Tibial nerve (tissue), 4 donors: ENCODE measurements at regions not wholly inside any gene's neighbourhood (a gene's known extent, or its start where the extent isn't known, plus 50 kb on each side); places are given as distances from the start of the nearest gene placed in this dataset.
"Not testable (repeated sequence)": the region's sequence is repeated elsewhere in the genome, so short reads cannot be mapped to it uniquely, and the experiment has no call there.

Experiments
- DNase-seq, 2 donors: peaks; one replicate each; pipeline ENCODE4 v3.0.0-alpha.2; 2019; ENCODE audit warnings: low spot score in 2 of 2
- H3K27ac ChIP-seq, 4 donors: fragments of 200-600 bp; sonication (generic) in 3 of 4; one replicate each; pipeline ENCODE4 v1.5.1; 2017 to 2019; ENCODE audit warnings: mild to moderate bottlenecking in 1 of 4
- H3K27me3 ChIP-seq, 2 donors: fragments of 200-600 bp; sonication (generic) in 1 of 2; one replicate each; pipeline versions ENCODE4 v1.5.1 to v1.6.0; 2017 to 2019
- H3K36me3 ChIP-seq, 3 donors: fragments of 200-600 bp; sonication (generic); one replicate each; pipeline ENCODE4 v1.5.1; 2018 to 2019
- H3K4me1 ChIP-seq, 4 donors: fragments of 200-600 bp; sonication (generic) in 3 of 4; one replicate each; pipeline ENCODE4 v1.5.1; 2017 to 2019
- H3K4me3 ChIP-seq, 4 donors: fragments of 200-600 bp; sonication (generic) in 3 of 4; one replicate each; pipeline ENCODE4 v1.5.1; 2017 to 2019; ENCODE audit warnings: mild to moderate bottlenecking in 1 of 4, moderate library complexity in 1 of 4
- H3K9me3 ChIP-seq, 4 donors: fragments of 200-600 bp; sonication (generic) in 3 of 4; one replicate each; pipeline ENCODE4 v1.5.1; 2017 to 2019
- EP300 ChIP-seq, 2 donors: sonication (generic); formaldehyde crosslinking; IDR thresholded peaks; one replicate each; pipeline ENCODE4 v1.6.1; 2017; ENCODE audit warnings: antibody characterized with exemption in 2 of 2, mild to moderate bottlenecking in 1 of 2
- POLR2A ChIP-seq, 2 donors: fragments of 450-650 bp; IDR thresholded peaks; one replicate each; pipeline ENCODE4 v1.6.1; 2017; ENCODE audit warnings: antibody characterized with exemption in 2 of 2, mild to moderate bottlenecking in 2 of 2, moderate library complexity in 2 of 2
- WGBS, 2 donors: methylation state at CpG; one replicate each; pipeline ENCODE4 v1.1.5; 2018; 5-methylcytosine and 5-hydroxymethylcytosine counted together
- TF ChIP-seq, protein P1 (sequence below), 5 experiments: fragments of 200-600 bp in 3 of 5; fragments of 450-650 bp in 2 of 5; sonication (generic) in 3 of 5; IDR thresholded peaks; one replicate each; pipeline ENCODE4 v1.5.1; 2016 to 2019; ENCODE audit warnings: antibody characterized with exemption in 5 of 5, mild to moderate bottlenecking in 3 of 5, moderate library complexity in 2 of 5

- Histone ChIP-seq H3K9me3 (peaks cover 0 to 25% (median 0%) of the 10 kb centered on the region in 4 donors), H3K36me3 (no peaks in the 10 kb centered on the region), H3K4me3 (no peak overlapping the region), H3K27ac (no peak overlapping the region), H3K27me3 (no peaks in the 10 kb centered on the region), H3K4me1 (no peaks in the 10 kb centered on the region)
- 64 to 79% methylated on average over 1 of the region's 1 CpG for WGBS, 2 donors
- TF ChIP-seq, protein P1, sequence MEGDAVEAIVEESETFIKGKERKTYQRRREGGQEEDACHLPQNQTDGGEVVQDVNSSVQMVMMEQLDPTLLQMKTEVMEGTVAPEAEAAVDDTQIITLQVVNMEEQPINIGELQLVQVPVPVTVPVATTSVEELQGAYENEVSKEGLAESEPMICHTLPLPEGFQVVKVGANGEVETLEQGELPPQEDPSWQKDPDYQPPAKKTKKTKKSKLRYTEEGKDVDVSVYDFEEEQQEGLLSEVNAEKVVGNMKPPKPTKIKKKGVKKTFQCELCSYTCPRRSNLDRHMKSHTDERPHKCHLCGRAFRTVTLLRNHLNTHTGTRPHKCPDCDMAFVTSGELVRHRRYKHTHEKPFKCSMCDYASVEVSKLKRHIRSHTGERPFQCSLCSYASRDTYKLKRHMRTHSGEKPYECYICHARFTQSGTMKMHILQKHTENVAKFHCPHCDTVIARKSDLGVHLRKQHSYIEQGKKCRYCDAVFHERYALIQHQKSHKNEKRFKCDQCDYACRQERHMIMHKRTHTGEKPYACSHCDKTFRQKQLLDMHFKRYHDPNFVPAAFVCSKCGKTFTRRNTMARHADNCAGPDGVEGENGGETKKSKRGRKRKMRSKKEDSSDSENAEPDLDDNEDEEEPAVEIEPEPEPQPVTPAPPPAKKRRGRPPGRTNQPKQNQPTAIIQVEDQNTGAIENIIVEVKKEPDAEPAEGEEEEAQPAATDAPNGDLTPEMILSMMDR (IDR thresholded peaks at IDR 0.05): no peak
- TF ChIP-seq EP300 (IDR thresholded peaks at IDR 0.05): no peak
- TF ChIP-seq POLR2A (IDR thresholded peaks at IDR 0.05): no peak
- no peak for DNase-seq
Observed at GRCh38 chr6:74015427-74015826, 319.4 kb downstream of the CD109 start.

- Histone ChIP-seq H3K36me3 (no peaks in the 10 kb centered on the region), H3K4me1 (no peaks in the 10 kb centered on the region), H3K9me3 (peaks cover 0 to 2% (median 0%) of the 10 kb centered on the region in 4 donors), H3K27ac (no peak overlapping the region), H3K4me3 (no peak overlapping the region), H3K27me3 (no peaks in the 10 kb centered on the region)
- TF ChIP-seq, protein P1 (IDR thresholded peaks at IDR 0.05): no peak
- TF ChIP-seq EP300 (IDR thresholded peaks at IDR 0.05) (no peak), POLR2A (IDR thresholded peaks at IDR 0.05) (no peak)
- WGBS, 2 donors: 60 to 63% methylated on average over 5 of the region's 5 CpGs
- no peak for DNase-seq
Observed at GRCh38 chr6:74000666-74001490, 304.9 kb downstream of the CD109 start.

- not testable (repeated sequence) for DNase-seq, H3K27ac ChIP-seq, H3K4me1 ChIP-seq, H3K9me3 ChIP-seq, H3K27me3 ChIP-seq, H3K36me3 ChIP-seq, H3K4me3 ChIP-seq
- 98 to 99% methylated on average over 15 to 20 of the region's 30 CpGs for WGBS, 2 donors
Observed at GRCh38 chr6:73990609-73991238, 294.7 kb downstream of the CD109 start.

DNA sequence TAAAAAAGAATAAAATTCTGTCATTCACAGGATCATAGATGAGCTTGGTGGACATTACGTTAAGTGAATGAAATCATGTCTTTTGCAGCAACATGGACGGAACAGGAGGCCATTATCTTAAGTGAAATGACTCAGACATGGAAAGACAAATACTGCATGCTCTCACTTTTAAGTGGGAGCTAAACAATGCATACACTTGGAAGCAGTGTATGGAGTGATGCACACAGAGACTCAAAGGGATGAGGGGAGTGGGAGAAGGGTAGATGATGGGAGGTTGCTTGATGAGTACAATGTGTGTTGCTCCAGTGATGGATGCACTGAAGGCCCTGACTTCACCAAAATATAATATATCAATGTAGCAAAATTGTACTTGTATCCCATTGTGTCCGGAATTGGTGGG lies 293.4 kb downstream of the CD109 start:
- TF ChIP-seq POLR2A (IDR thresholded peaks at IDR 0.05): no peak
- TF ChIP-seq EP300 (IDR thresholded peaks at IDR 0.05): no peak
- TF ChIP-seq, protein P1 (IDR thresholded peaks at IDR 0.05): no peak
- no peak for DNase-seq
- Histone ChIP-seq H3K36me3 (no peaks in the 10 kb centered on the region), H3K4me1 (peaks cover 0 to 3% (median 0%) of the 10 kb centered on the region in 4 donors), H3K9me3 (peaks cover 0 to 5% (median 0%) of the 10 kb centered on the region in 4 donors), H3K27ac (no peak overlapping the region), H3K27me3 (no peaks in the 10 kb centered on the region), H3K4me3 (no peak overlapping the region)
- WGBS, 2 donors: 78 to 81% methylated on average over 3 of the region's 3 CpGs

DNA sequence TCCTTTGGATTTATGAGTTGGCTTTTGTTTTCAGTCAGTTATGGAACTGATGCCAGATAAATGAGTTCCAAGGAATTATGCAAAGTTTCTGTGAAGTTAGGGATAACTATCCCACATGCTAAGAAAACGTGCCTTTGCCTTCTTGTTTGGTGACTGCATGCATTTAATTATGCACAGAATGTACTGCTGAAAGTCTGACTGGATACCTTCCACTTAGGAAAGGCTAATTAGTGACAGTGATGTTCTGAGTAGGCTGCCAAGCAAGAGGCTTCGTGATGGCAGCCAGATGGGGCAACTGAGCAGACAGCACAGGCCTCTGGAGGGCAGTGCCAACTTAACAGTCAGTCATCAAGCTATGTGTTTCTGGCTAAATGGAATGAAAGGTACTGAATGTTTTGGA lies 289.9 kb downstream of the CD109 start:
- TF ChIP-seq, protein P1 (IDR thresholded peaks at IDR 0.05): no peak
- TF ChIP-seq POLR2A (IDR thresholded peaks at IDR 0.05) (no peak), EP300 (IDR thresholded peaks at IDR 0.05) (no peak)
- Histone ChIP-seq H3K27me3 (no peaks in the 10 kb centered on the region), H3K36me3 (no peaks in the 10 kb centered on the region), H3K4me3 (no peak overlapping the region), H3K4me1 (peaks cover 0 to 3% (median 0%) of the 10 kb centered on the region in 4 donors), H3K27ac (no peak overlapping the region), H3K9me3 (peaks cover 0 to 16% (median 0%) of the 10 kb centered on the region in 4 donors)
- WGBS, 2 donors: 30 to 33% methylated on average over 2 of the region's 2 CpGs
- DNase-seq: no peak
